ENCODE measurements at regions not wholly inside any gene's neighbourhood (a gene's known extent, or its start where the extent isn't known, plus 50 kb on each side); places are given as distances from the start of the nearest gene placed in this dataset.

DNA sequence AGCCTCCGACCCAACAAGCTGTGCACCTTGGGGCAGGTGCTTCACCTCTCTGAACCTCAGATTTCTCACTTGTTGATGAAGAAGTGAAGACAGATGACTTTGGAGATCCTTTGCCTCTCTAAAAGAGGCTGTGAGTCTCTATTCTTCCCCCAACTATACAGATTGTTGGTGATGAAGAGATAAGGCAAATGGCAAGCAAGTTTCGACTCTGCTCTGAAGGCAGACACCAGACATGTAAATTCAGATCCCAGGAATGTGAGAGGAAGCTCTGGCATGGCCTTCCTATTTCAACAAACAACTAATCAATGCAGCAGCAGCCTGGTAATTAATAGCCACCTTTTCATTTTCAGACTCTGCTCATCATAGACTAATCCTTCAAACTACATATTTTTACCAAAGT, 74.2 kb upstream of the EGR2 start:
- TF ChIP-seq CTBP1 (IDR thresholded peaks at IDR 0.05; ENCODE audit: borderline replicate concordance) = no peak
- no peak for TF ChIP-seq SP1 (IDR thresholded peaks at IDR 0.05)
- TF ChIP-seq LEF1 (IDR thresholded peaks at IDR 0.05; ENCODE audit: borderline replicate concordance) = no peak
- no peak for TF ChIP-seq ARNT (IDR thresholded peaks at IDR 0.05)
- no peak for TF ChIP-seq FOXK2 (IDR thresholded peaks at IDR 0.05)
- no peak for TF ChIP-seq PKNOX1 (IDR thresholded peaks at IDR 0.05)
- no peak for TF ChIP-seq ELF4 (IDR thresholded peaks at IDR 0.05)
- no peak for TF ChIP-seq FOXM1 (IDR thresholded peaks at IDR 0.05; ENCODE audit: borderline replicate concordance)
- TF ChIP-seq L3MBTL2 (conservative IDR thresholded peaks at IDR 0.05) = no peak
- no peak for TF ChIP-seq FOXA1 (IDR thresholded peaks at IDR 0.05)
- no peak for TF ChIP-seq NFRKB (IDR thresholded peaks at IDR 0.05)
- TF ChIP-seq SUZ12 (IDR thresholded peaks at IDR 0.05) = no peak
- TF ChIP-seq HDGF (IDR thresholded peaks at IDR 0.05; ENCODE audit: borderline replicate concordance) = no peak
